ENCODE measurements at regions not wholly inside any gene's neighbourhood (a gene's known extent, or its start where the extent isn't known, plus 50 kb on each side); places are given as distances from the start of the nearest gene placed in this dataset.

DNA sequence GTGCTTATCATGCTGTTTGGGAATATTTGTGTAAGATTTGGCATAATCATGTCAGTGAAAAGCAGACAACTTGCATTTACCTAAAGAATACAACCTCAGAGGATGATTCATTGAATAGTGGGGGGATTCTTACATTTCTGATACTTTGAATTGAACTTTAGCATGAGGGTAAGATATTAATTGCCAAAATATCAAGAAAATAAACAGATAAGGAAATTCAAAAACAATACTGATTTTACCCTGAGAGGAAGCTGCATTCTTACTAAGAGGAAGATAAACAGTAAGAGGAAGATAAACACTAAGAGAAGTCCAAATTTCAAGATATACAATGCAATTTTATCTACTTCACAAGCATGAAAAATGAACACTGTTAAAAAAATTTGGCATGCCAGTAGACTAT is 2564.3 kb upstream of the PCDH20 start:
- POLR2A ChIA-PET = no interaction called here
- CTCF ChIA-PET = no interaction called here
- TF ChIP-seq, protein P1, sequence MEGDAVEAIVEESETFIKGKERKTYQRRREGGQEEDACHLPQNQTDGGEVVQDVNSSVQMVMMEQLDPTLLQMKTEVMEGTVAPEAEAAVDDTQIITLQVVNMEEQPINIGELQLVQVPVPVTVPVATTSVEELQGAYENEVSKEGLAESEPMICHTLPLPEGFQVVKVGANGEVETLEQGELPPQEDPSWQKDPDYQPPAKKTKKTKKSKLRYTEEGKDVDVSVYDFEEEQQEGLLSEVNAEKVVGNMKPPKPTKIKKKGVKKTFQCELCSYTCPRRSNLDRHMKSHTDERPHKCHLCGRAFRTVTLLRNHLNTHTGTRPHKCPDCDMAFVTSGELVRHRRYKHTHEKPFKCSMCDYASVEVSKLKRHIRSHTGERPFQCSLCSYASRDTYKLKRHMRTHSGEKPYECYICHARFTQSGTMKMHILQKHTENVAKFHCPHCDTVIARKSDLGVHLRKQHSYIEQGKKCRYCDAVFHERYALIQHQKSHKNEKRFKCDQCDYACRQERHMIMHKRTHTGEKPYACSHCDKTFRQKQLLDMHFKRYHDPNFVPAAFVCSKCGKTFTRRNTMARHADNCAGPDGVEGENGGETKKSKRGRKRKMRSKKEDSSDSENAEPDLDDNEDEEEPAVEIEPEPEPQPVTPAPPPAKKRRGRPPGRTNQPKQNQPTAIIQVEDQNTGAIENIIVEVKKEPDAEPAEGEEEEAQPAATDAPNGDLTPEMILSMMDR (IDR thresholded peaks at IDR 0.05; ENCODE audit: low read depth, low read length) = no peak
- Histone ChIP-seq H3K4me3 (ENCODE audit: low read depth, low read length) (no peak overlapping the region), H3K9me3 (ENCODE audit: control insufficient read depth, insufficient read depth, low read length) (no peaks in the 10 kb centered on the region), H3K27me3 (ENCODE audit: control insufficient read depth, insufficient read depth, low read length) (no peaks in the 10 kb centered on the region), H3K27ac (ENCODE audit: low read depth, low read length) (no peak overlapping the region)
- no peak for DNase-seq (ENCODE audit: low read depth, low spot score)

DNA sequence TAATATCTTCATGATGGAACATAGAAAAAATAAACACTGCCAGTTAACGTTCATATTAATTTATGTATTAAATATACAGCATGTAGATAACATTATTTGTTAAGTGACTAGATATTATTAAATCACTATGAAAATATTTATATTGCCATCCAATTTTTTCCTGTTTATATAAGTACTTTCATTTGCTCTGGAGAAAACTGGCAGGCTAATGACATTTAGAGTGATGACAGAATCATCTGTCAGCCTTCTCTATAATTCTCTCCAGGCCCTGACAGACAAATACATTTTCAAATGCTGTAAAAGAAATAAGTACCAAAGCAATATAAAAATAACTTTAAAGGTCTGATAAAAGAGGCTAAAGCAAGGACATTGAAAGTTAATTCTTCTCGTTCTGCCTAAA is 2556.7 kb upstream of the PCDH20 start:
- Histone ChIP-seq H3K27ac (ENCODE audit: low read depth, low read length) (no peak overlapping the region), H3K9me3 (ENCODE audit: control insufficient read depth, insufficient read depth, low read length) (no peaks in the 10 kb centered on the region), H3K4me3 (ENCODE audit: low read depth, low read length) (no peak overlapping the region), H3K27me3 (ENCODE audit: control insufficient read depth, insufficient read depth, low read length) (no peaks in the 10 kb centered on the region)
- POLR2A ChIA-PET = no interaction called here
- no peak for DNase-seq (ENCODE audit: low read depth, low spot score)
- TF ChIP-seq, protein P1 (IDR thresholded peaks at IDR 0.05; ENCODE audit: low read depth, low read length) = no peak
- CTCF ChIA-PET = no interaction called here

DNA sequence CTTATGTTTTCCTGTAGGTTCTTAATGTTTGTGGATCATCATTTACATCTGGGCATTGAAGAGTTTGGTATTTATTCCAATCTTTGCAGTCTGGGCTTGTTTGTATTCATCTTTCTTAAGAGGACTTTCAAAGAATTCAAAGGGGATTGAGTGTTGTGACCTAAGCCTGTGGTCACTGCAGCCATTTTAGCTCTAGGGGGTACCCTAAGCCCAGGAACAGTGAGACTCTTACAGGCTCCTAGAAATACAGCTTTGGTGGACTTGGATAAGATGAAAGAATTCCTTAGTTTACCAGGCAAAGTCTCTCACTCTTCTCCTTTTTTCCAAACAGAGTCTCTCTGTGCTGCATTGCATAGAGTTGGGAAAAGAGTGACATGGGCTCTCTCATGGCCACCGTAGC is 2539.0 kb upstream of the PCDH20 start:
- no peak overlapping the region for H3K4me3 ChIP-seq (ENCODE audit: low read depth, low read length)
- ChIA-PET CTCF (no interaction called here), POLR2A (no interaction called here)
- H3K9me3 ChIP-seq (ENCODE audit: control insufficient read depth, insufficient read depth, low read length) = no peaks in the 10 kb centered on the region
- H3K27ac ChIP-seq (ENCODE audit: low read depth, low read length) = no peak overlapping the region
- no peak for DNase-seq (ENCODE audit: low read depth, low spot score)
- TF ChIP-seq, protein P1 (IDR thresholded peaks at IDR 0.05; ENCODE audit: low read depth, low read length) = no peak
- no peaks in the 10 kb centered on the region for H3K27me3 ChIP-seq (ENCODE audit: control insufficient read depth, insufficient read depth, low read length)

DNA sequence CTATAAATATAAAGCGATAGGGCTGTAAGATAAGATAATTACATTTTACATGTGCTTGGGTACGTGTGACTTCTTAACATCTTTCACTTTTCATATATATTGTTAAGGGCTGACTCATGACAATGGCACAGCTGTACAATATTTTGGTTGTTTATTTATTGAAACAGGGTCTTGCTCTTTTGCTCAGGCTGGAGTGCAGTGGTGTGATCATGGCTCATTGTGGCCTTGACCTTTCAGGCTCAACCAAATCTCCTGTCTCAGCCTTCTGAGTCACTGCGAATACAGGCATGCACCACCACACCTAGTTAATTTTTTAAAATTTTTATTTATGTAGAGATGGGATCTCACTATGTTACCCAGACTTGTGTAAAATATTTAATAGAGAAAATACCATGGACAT is 2532.4 kb upstream of the PCDH20 start:
- Histone ChIP-seq H3K4me3 (ENCODE audit: low read depth, low read length) (no peak overlapping the region), H3K27ac (ENCODE audit: low read depth, low read length) (no peak overlapping the region), H3K9me3 (ENCODE audit: control insufficient read depth, insufficient read depth, low read length) (no peaks in the 10 kb centered on the region), H3K27me3 (ENCODE audit: control insufficient read depth, insufficient read depth, low read length) (no peaks in the 10 kb centered on the region)
- ChIA-PET POLR2A (no interaction called here), CTCF (no interaction called here)
- TF ChIP-seq, protein P1 (IDR thresholded peaks at IDR 0.05; ENCODE audit: low read depth, low read length) = no peak
- no peak for DNase-seq (ENCODE audit: low read depth, low spot score)

GRCh38 chr13:63944911-63945310 is 2529.3 kb upstream of the PCDH20 start:
- POLR2A ChIA-PET = no interaction called here

More at GRCh38 chr13:63944911-63945310, 2529.3 kb upstream of the PCDH20 start:
- Histone ChIP-seq H3K27me3 (ENCODE audit: control insufficient read depth, insufficient read depth, low read length) (no peaks in the 10 kb centered on the region), H3K27ac (ENCODE audit: low read depth, low read length) (no peak overlapping the region), H3K4me3 (ENCODE audit: low read depth, low read length) (no peak overlapping the region), H3K9me3 (ENCODE audit: control insufficient read depth, insufficient read depth, low read length) (no peaks in the 10 kb centered on the region)
- DNase-seq (ENCODE audit: low read depth, low spot score) = no peak
- CTCF ChIA-PET = no interaction called here
- TF ChIP-seq, protein P1 (IDR thresholded peaks at IDR 0.05; ENCODE audit: low read depth, low read length) = no peak

Data from AG04450 (cell line).